H9 (cell line): ENCODE measurements at regions not wholly inside any gene's neighbourhood (a gene's known extent, or its start where the extent isn't known, plus 50 kb on each side); places are given as distances from the start of the nearest gene placed in this dataset.

Experiments
- DNase-seq: peaks from one replicate; pipeline ENCODE4 v3.0.0-alpha.2; 2017
- H2AFZ ChIP-seq: one replicate; pipeline ENCODE4 v1.6.1; 2013; ENCODE audit warnings: mild to moderate bottlenecking, low read length, control low read depth, moderate library complexity
- H2AK5ac ChIP-seq: 2 replicates; pipeline ENCODE4 v1.6.1; 2013; ENCODE audit warnings: low read length, control low read depth, mixed read lengths; ENCODE audit not compliant: insufficient read length
- H2BK120ac ChIP-seq: one replicate; pipeline ENCODE4 v1.6.1; 2013; ENCODE audit warnings: low read depth, mild to moderate bottlenecking, low read length, control low read depth, inconsistent platforms; ENCODE audit not compliant: poor library complexity, severe bottlenecking
- H2BK12ac ChIP-seq: 2 replicates; pipeline ENCODE4 v1.6.1; 2013; ENCODE audit warnings: low read length, control low read depth, mixed read lengths, low read depth; ENCODE audit not compliant: insufficient read length
- H2BK15ac ChIP-seq: 2 replicates; pipeline ENCODE4 v1.6.1; 2013; ENCODE audit warnings: low read depth, low read length, control low read depth
- H2BK20ac ChIP-seq: one replicate; pipeline ENCODE4 v1.6.1; 2013; ENCODE audit warnings: low read depth, mild to moderate bottlenecking, low read length, control low read depth, inconsistent platforms; ENCODE audit not compliant: poor library complexity, severe bottlenecking
- H2BK5ac ChIP-seq: 2 replicates; pipeline ENCODE4 v1.6.1; 2013; ENCODE audit warnings: low read length, control low read depth, mixed read lengths; ENCODE audit not compliant: insufficient read length
- H3K14ac ChIP-seq: 2 replicates; pipeline ENCODE4 v1.6.1; 2013; ENCODE audit warnings: low read length, control low read depth; ENCODE audit not compliant: insufficient read depth
- H3K18ac ChIP-seq: 2 replicates; pipeline ENCODE4 v1.6.1; 2013; ENCODE audit warnings: low read depth, mild to moderate bottlenecking, mixed read lengths, low read length, control low read depth; ENCODE audit not compliant: insufficient read length
- H3K23ac ChIP-seq: 2 replicates; pipeline ENCODE4 v1.6.1; 2013; ENCODE audit warnings: low read length, control low read depth, mixed read lengths, low read depth; ENCODE audit not compliant: insufficient read length
- H3K23me2 ChIP-seq: 2 replicates; pipeline ENCODE4 v1.6.1; 2013; ENCODE audit warnings: low read depth, mild to moderate bottlenecking, mixed read lengths, low read length, control low read depth; ENCODE audit not compliant: insufficient read length, poor library complexity, severe bottlenecking
- H3K27ac ChIP-seq: 2 replicates; pipeline ENCODE4 v1.5.1; 2013; ENCODE audit warnings: low read length, control low read depth, mixed read lengths, low read depth; ENCODE audit not compliant: insufficient read length
- H3K27me3 ChIP-seq: 2 replicates; pipeline ENCODE4 v1.6.1; 2013; ENCODE audit warnings: low read length, control low read depth, inconsistent platforms; ENCODE audit not compliant: insufficient read depth
- H3K4ac ChIP-seq: 2 replicates; pipeline ENCODE4 v1.6.1; 2013; ENCODE audit warnings: low read depth, mild to moderate bottlenecking, control low read depth, inconsistent platforms, low read length, moderate library complexity
- H3K4me1 ChIP-seq: 2 replicates; pipeline ENCODE4 v1.6.1; 2013; ENCODE audit warnings: low read length, control low read depth, inconsistent platforms; ENCODE audit not compliant: insufficient read depth
- H3K4me2 ChIP-seq: 2 replicates; pipeline ENCODE4 v1.6.1; 2013; ENCODE audit warnings: low read length, control low read depth, mixed read lengths; ENCODE audit not compliant: insufficient read length, insufficient read depth
- H3K56ac ChIP-seq: 2 replicates; pipeline ENCODE4 v1.6.1; 2013; ENCODE audit warnings: low read depth, mild to moderate bottlenecking, mixed read lengths, low read length, control low read depth; ENCODE audit not compliant: insufficient read length
- H3K79me1 ChIP-seq: 2 replicates; pipeline ENCODE4 v1.6.1; 2013; ENCODE audit warnings: low read depth, mild to moderate bottlenecking, moderate library complexity, low read length, control low read depth, inconsistent platforms; ENCODE audit not compliant: insufficient read depth, poor library complexity, severe bottlenecking
- H3K79me2 ChIP-seq: 2 replicates; pipeline ENCODE4 v1.6.1; 2013; ENCODE audit warnings: low read length, control low read depth, inconsistent platforms; ENCODE audit not compliant: insufficient read depth
- H3K9ac ChIP-seq: 2 replicates; pipeline ENCODE4 v1.6.1; 2013; ENCODE audit warnings: low read length, control low read depth, mixed read lengths; ENCODE audit not compliant: insufficient read length; ENCODE audit errors: extremely low read depth
- H3K9me3 ChIP-seq: one replicate; pipeline ENCODE4 v1.6.1; 2013; ENCODE audit warnings: low read depth, low read length, inconsistent platforms; ENCODE audit not compliant: control insufficient read depth
- H3T11ph ChIP-seq: one replicate; pipeline ENCODE4 v1.6.1; 2013; ENCODE audit warnings: mild to moderate bottlenecking, low read length, control low read depth, inconsistent platforms
- H4K20me1 ChIP-seq: one replicate; pipeline ENCODE4 v1.6.1; 2013; ENCODE audit not compliant: control insufficient read depth, insufficient read length, insufficient read depth
- H4K5ac ChIP-seq: 2 replicates; pipeline ENCODE4 v1.6.1; 2013; ENCODE audit warnings: low read depth, mild to moderate bottlenecking, mixed read lengths, low read length, control low read depth; ENCODE audit not compliant: insufficient read length
- H4K8ac ChIP-seq: replicated peaks from 2 replicates; pipeline ENCODE4 v1.6.1; 2013; ENCODE audit warnings: low read length, control low read depth, mixed read lengths, low read depth; ENCODE audit not compliant: insufficient read length
- H4K91ac ChIP-seq: 2 replicates; pipeline ENCODE4 v1.6.1; 2013; ENCODE audit warnings: low read depth, mild to moderate bottlenecking, moderate library complexity, mixed read lengths, low read length, control low read depth; ENCODE audit not compliant: insufficient read length
- H3K27ac Mint-ChIP-seq, 3 experiments: 2 replicates in 2 of 3; 3 replicates in 1 of 3; pipeline ENCODE4 v1.8.0; 2020 to 2021; ENCODE audit warnings: mixed read lengths in 3 of 3, mild to moderate bottlenecking in 1 of 3, moderate library complexity in 1 of 3
- H3K27me3 Mint-ChIP-seq: 2 replicates; pipeline ENCODE4 v1.8.0; 2021; ENCODE audit warnings: low read depth, mild to moderate bottlenecking, moderate library complexity, mixed read lengths
- H3K36me3 Mint-ChIP-seq, 3 experiments: 2 replicates in 2 of 3; 3 replicates in 1 of 3; pipeline ENCODE4 v1.8.0; 2020 to 2021; ENCODE audit warnings: low read depth in 3 of 3, mixed read lengths in 3 of 3; ENCODE audit not compliant: insufficient read depth in 1 of 3
- H3K4me1 Mint-ChIP-seq, 2 experiments: 2 replicates each; pipeline ENCODE4 v1.8.0; 2020; ENCODE audit warnings: mixed read lengths in 2 of 2
- H3K4me3 Mint-ChIP-seq, 2 experiments: 2 replicates in 1 of 2; 3 replicates in 1 of 2; pipeline ENCODE4 v1.8.0; 2020 to 2021; ENCODE audit warnings: mild to moderate bottlenecking in 2 of 2, mixed read lengths in 2 of 2, moderate library complexity in 1 of 2
- H3K9me3 Mint-ChIP-seq, 2 experiments: 2 replicates in 1 of 2; 3 replicates in 1 of 2; pipeline ENCODE4 v1.8.0; 2020; ENCODE audit warnings: mild to moderate bottlenecking in 2 of 2, mixed read lengths in 2 of 2, moderate library complexity in 1 of 2
- WGBS: extraction: QIAGEN DNeasy Blood & Tissue Kit; methylation state at CpG from one replicate; pipeline ENCODE4 v1.1.7; 2013; ENCODE audit warnings: missing lambda C conversion rate, low lambda C conversion rate, mixed read lengths; ENCODE audit not compliant: insufficient read length; ENCODE audit errors: extremely low coverage; 5-methylcytosine and 5-hydroxymethylcytosine counted together
- TF ChIP-seq, protein P1 (sequence below): fragments of 200-600 bp; sonication (generic); conservative IDR thresholded peaks from 3 replicates; pipeline ENCODE4 v1.8.0; 2021; ENCODE audit warnings: antibody characterized with exemption, mild to moderate bottlenecking

GRCh38 chr4:11701966-11702725 lies 273.5 kb upstream of the HS3ST1 start:
- Histone ChIP-seq H4K20me1 (no peaks in the 10 kb centered on the region), H3K79me2 (no peaks in the 10 kb centered on the region), H3K23me2 (no peaks in the 10 kb centered on the region), H2BK12ac (no peak overlapping the region), H3K14ac (no peak overlapping the region), H2BK20ac (no peak overlapping the region), H3K27ac (no peak overlapping the region), H4K91ac (no peak overlapping the region), H3K4me1 (no peaks in the 10 kb centered on the region), H3K4ac (no peak overlapping the region), H3K23ac (no peak overlapping the region), H3K9me3 (no peaks in the 10 kb centered on the region), H3K27me3 (no peaks in the 10 kb centered on the region), H3T11ph (no peak overlapping the region), H4K8ac (no peak overlapping the region), H3K79me1 (no peaks in the 10 kb centered on the region), H3K9ac (no peak overlapping the region), H2BK5ac (no peak overlapping the region), H2BK120ac (no peak overlapping the region), H2AFZ (no peak overlapping the region), H3K56ac (no peak overlapping the region), H2BK15ac (no peak overlapping the region), H4K5ac (no peak overlapping the region), H2AK5ac (no peak overlapping the region), H3K18ac (no peak overlapping the region), H3K4me2 (no peak overlapping the region)
- Mint-ChIP-seq H3K27me3 (no peaks in the 10 kb centered on the region), H3K27ac (no peak overlapping the region), H3K9me3 (no peaks in the 10 kb centered on the region), H3K4me1 (0 out of 4 replicates have a peak, but pooled peaks cover 0 to 2% of the 10 kb centered on the region in 2 experiments), H3K36me3 (no peaks in the 10 kb centered on the region), H3K4me3 (no peak overlapping the region)
- TF ChIP-seq, protein P1, sequence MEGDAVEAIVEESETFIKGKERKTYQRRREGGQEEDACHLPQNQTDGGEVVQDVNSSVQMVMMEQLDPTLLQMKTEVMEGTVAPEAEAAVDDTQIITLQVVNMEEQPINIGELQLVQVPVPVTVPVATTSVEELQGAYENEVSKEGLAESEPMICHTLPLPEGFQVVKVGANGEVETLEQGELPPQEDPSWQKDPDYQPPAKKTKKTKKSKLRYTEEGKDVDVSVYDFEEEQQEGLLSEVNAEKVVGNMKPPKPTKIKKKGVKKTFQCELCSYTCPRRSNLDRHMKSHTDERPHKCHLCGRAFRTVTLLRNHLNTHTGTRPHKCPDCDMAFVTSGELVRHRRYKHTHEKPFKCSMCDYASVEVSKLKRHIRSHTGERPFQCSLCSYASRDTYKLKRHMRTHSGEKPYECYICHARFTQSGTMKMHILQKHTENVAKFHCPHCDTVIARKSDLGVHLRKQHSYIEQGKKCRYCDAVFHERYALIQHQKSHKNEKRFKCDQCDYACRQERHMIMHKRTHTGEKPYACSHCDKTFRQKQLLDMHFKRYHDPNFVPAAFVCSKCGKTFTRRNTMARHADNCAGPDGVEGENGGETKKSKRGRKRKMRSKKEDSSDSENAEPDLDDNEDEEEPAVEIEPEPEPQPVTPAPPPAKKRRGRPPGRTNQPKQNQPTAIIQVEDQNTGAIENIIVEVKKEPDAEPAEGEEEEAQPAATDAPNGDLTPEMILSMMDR: peak; percentile 59; the same call in 2 of the 3 replicates
- WGBS: no CpG with 5 or more reads among the region's 14 CpGs
- peak; percentile 45 for DNase-seq
